ENCODE measurements at regions not wholly inside any gene's neighbourhood (a gene's known extent, or its start where the extent isn't known, plus 50 kb on each side); places are given as distances from the start of the nearest gene placed in this dataset.

- TF ChIP-seq CTCF (IDR thresholded peaks at IDR 0.05; ENCODE audit: extremely low read depth in 1 of 2, insufficient read depth in 1 of 2, low read depth in 1 of 2, low read length in 2 of 2) (peak in 1 of 2 donors; percentile 5), POLR2AphosphoS5 (IDR thresholded peaks at IDR 0.05; ENCODE audit: insufficient read depth, low read depth, low read length) (no peak), FOS (IDR thresholded peaks at IDR 0.05; ENCODE audit: borderline replicate concordance, insufficient read depth, low read length) (no peak)
- H3K9me3 ChIP-seq (replicated peaks; ENCODE audit: control insufficient read depth, insufficient read depth, low read length) = no peaks in the 10 kb centered on the region
- no peak overlapping the region for H3K4me2 ChIP-seq (ENCODE audit: insufficient read depth, low read length)
- dilution Hi-C loops (cut with MboI; ENCODE audit: extremely low pct_ligation_motif_present, low sequenced_read_pairs) (no loop called here), intact Hi-C loops (cut with micrococcal nuclease) (no loop called here)
- ChIA-PET POLR2A (no interaction called here), CTCF (no interaction called here)
- FAIRE-seq (no peak), DNase-seq (ENCODE audit: low read depth, low spot score) (no peak)
- H3K79me2 ChIP-seq (ENCODE audit: control insufficient read depth, insufficient read depth, low read length) = no peaks in the 10 kb centered on the region
- no peak overlapping the region for H3K27ac ChIP-seq (ENCODE audit: insufficient read depth, low read depth, low read length)
- H3K9me1 ChIP-seq (replicated peaks; ENCODE audit: control insufficient read depth, extremely low read depth, insufficient read depth, low read length) = no peaks in the 10 kb centered on the region
- H3K27me3 ChIP-seq (ENCODE audit: control insufficient read depth in 2 of 2, insufficient read depth in 2 of 2, low read length in 2 of 2) = no peaks in the 10 kb centered on the region
- no peaks in the 10 kb centered on the region for H4K20me1 ChIP-seq (replicated peaks; ENCODE audit: control insufficient read depth, extremely low read depth, insufficient read depth, low read length)
- no peak overlapping the region for H2AFZ ChIP-seq (ENCODE audit: low read depth, low read length)
- no TSS peak for BruUV-seq (replicated peaks)
- H3K9ac ChIP-seq (replicated peaks; ENCODE audit: extremely low read depth, insufficient read depth, low read length) = no peak overlapping the region
- no peaks in the 10 kb centered on the region for H3K4me1 ChIP-seq (ENCODE audit: control insufficient read depth, extremely low read depth, insufficient read depth, low read length)
- H3K4me3 ChIP-seq (replicated peaks in 1 of 3; ENCODE audit: insufficient read depth in 1 of 3, low read depth in 1 of 3, low read length in 3 of 3) = no peak overlapping the region
- H3K36me3 ChIP-seq (ENCODE audit: control insufficient read depth in 2 of 2, extremely low read depth in 1 of 2, insufficient read depth in 2 of 2, low read length in 2 of 2) = no peaks in the 10 kb centered on the region
These were observed 170.4 kb upstream of the SPTLC3 start for GRCh38 chr20:12838261-12838866.

GRCh38 chr20:12847872-12848271 lies 160.9 kb upstream of the SPTLC3 start:
- dilution Hi-C loops (cut with MboI; ENCODE audit: extremely low pct_ligation_motif_present, low sequenced_read_pairs) (no loop called here), intact Hi-C loops (cut with micrococcal nuclease) (no loop called here)
- H3K9ac ChIP-seq (replicated peaks; ENCODE audit: extremely low read depth, insufficient read depth, low read length) = no peak overlapping the region
- H3K4me2 ChIP-seq (ENCODE audit: insufficient read depth, low read length) = no peak overlapping the region
- H2AFZ ChIP-seq (ENCODE audit: low read depth, low read length) = no peak overlapping the region
- H4K20me1 ChIP-seq (replicated peaks; ENCODE audit: control insufficient read depth, extremely low read depth, insufficient read depth, low read length) = no peaks in the 10 kb centered on the region
- H3K4me3 ChIP-seq (replicated peaks in 1 of 3; ENCODE audit: insufficient read depth in 1 of 3, low read depth in 1 of 3, low read length in 3 of 3) = no peak overlapping the region
- no peaks in the 10 kb centered on the region for H3K79me2 ChIP-seq (ENCODE audit: control insufficient read depth, insufficient read depth, low read length)
- TF ChIP-seq GATA2 (IDR thresholded peaks at IDR 0.05; ENCODE audit: insufficient read depth, insufficient read length, low read depth, low read length) (no peak), FOS (IDR thresholded peaks at IDR 0.05; ENCODE audit: borderline replicate concordance, insufficient read depth, low read length) (no peak), POLR2AphosphoS5 (IDR thresholded peaks at IDR 0.05; ENCODE audit: insufficient read depth, low read depth, low read length) (no peak), EZH2 (IDR thresholded peaks at IDR 0.05; ENCODE audit: borderline replicate concordance, low read depth, low read length, severe bottlenecking) (no peak), MAX (IDR thresholded peaks at IDR 0.05; ENCODE audit: insufficient read depth, insufficient read length) (no peak), JUN (IDR thresholded peaks at IDR 0.05; ENCODE audit: borderline replicate concordance, insufficient read depth, insufficient read length, low read depth) (no peak), CTCF (IDR thresholded peaks at IDR 0.05; ENCODE audit: extremely low read depth in 1 of 2, insufficient read depth in 1 of 2, low read depth in 1 of 2, low read length in 2 of 2) (no peak), MYC (IDR thresholded peaks at IDR 0.05; ENCODE audit: low read depth, low read length) (no peak), POLR2A (IDR thresholded peaks at IDR 0.05; ENCODE audit: low read depth, low read length) (no peak)
- no peaks in the 10 kb centered on the region for H3K36me3 ChIP-seq (ENCODE audit: control insufficient read depth in 2 of 2, extremely low read depth in 1 of 2, insufficient read depth in 2 of 2, low read length in 2 of 2)
- no peaks in the 10 kb centered on the region for H3K27me3 ChIP-seq (ENCODE audit: control insufficient read depth in 2 of 2, insufficient read depth in 2 of 2, low read length in 2 of 2)
- CTCF ChIA-PET = no interaction called here
- POLR2A ChIA-PET = no interaction called here
- FAIRE-seq = no peak
- no peaks in the 10 kb centered on the region for H3K4me1 ChIP-seq (ENCODE audit: control insufficient read depth, extremely low read depth, insufficient read depth, low read length)
- no peaks in the 10 kb centered on the region for H3K9me1 ChIP-seq (replicated peaks; ENCODE audit: control insufficient read depth, extremely low read depth, insufficient read depth, low read length)
- no peak overlapping the region for H3K27ac ChIP-seq (ENCODE audit: insufficient read depth, low read depth, low read length)
- no TSS peak for BruUV-seq (replicated peaks)
- no peaks in the 10 kb centered on the region for H3K9me3 ChIP-seq (replicated peaks; ENCODE audit: control insufficient read depth, insufficient read depth, low read length)
- DNase-seq (ENCODE audit: low read depth, low spot score) = no peak
